ENCODE measurements at regions not wholly inside any gene's neighbourhood (a gene's known extent, or its start where the extent isn't known, plus 50 kb on each side); places are given as distances from the start of the nearest gene placed in this dataset.

DNA sequence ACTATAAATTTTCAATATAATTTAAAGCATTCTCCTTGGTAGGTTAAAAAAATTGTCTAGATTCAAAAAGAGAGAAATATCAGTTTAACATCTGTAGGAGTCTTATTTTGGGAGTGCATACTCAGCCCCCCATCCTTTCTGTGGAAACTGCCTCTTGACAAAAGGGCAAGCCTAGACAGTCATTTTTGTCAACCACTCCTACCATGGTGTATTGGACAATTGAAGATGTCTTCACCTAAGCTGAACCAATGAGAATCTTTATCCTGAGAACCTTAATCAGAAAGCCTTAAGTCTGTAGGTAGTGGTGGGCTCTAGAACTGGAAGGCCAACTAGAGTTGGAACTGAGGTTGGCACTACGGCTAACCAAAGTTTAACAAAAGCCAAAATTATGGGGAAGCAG lies 65.7 kb upstream of the MED13 start:
- TF ChIP-seq POLR2A (IDR thresholded peaks at IDR 0.05), result no peak
- no peak for TF ChIP-seq CTCF (IDR thresholded peaks at IDR 0.05)
- TF ChIP-seq EP300 (IDR thresholded peaks at IDR 0.05), result no peak

Data from stomach (tissue), 4 donors.